OCI-LY7 (cell line): ENCODE measurements at regions not wholly inside any gene's neighbourhood (a gene's known extent, or its start where the extent isn't known, plus 50 kb on each side); places are given as distances from the start of the nearest gene placed in this dataset.

Source experiments
- EZH2phosphoT487 ChIP-seq: fragments of 200-600 bp; sonication (generic); IDR thresholded peaks from 2 replicates; pipeline ENCODE4 v1.6.1; 2018; ENCODE audit warnings: low read depth, borderline replicate concordance, mild to moderate bottlenecking, mixed run types, antibody characterized with exemption, low read length, moderate library complexity, mixed read lengths
- TF ChIP-seq, protein P1 (sequence below): fragments of 200-600 bp; sonication (generic); conservative IDR thresholded peaks from 2 replicates; pipeline ENCODE4 v1.5.1; 2014; ENCODE audit warnings: mild to moderate bottlenecking, antibody characterized with exemption, low read length, moderate library complexity, mixed read lengths

GRCh38 chr3:36075491-36075890 lies 304.8 kb upstream of the STAC start:
- TF ChIP-seq, protein P1, sequence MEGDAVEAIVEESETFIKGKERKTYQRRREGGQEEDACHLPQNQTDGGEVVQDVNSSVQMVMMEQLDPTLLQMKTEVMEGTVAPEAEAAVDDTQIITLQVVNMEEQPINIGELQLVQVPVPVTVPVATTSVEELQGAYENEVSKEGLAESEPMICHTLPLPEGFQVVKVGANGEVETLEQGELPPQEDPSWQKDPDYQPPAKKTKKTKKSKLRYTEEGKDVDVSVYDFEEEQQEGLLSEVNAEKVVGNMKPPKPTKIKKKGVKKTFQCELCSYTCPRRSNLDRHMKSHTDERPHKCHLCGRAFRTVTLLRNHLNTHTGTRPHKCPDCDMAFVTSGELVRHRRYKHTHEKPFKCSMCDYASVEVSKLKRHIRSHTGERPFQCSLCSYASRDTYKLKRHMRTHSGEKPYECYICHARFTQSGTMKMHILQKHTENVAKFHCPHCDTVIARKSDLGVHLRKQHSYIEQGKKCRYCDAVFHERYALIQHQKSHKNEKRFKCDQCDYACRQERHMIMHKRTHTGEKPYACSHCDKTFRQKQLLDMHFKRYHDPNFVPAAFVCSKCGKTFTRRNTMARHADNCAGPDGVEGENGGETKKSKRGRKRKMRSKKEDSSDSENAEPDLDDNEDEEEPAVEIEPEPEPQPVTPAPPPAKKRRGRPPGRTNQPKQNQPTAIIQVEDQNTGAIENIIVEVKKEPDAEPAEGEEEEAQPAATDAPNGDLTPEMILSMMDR = no peak
- TF ChIP-seq EZH2phosphoT487 = no peak
